HG03342 (cell line): ENCODE measurements at regions not wholly inside any gene's neighbourhood (a gene's known extent, or its start where the extent isn't known, plus 50 kb on each side); places are given as distances from the start of the nearest gene placed in this dataset.

ENCODE experiments used
- ATAC-seq: cut with Tn5 transposase; IDR thresholded peaks from one replicate; pipeline ENCODE4 v1.9.1; 2021; ENCODE audit warnings: mild to moderate bottlenecking, moderate library complexity; ENCODE audit not compliant: unreplicated experiment

DNA sequence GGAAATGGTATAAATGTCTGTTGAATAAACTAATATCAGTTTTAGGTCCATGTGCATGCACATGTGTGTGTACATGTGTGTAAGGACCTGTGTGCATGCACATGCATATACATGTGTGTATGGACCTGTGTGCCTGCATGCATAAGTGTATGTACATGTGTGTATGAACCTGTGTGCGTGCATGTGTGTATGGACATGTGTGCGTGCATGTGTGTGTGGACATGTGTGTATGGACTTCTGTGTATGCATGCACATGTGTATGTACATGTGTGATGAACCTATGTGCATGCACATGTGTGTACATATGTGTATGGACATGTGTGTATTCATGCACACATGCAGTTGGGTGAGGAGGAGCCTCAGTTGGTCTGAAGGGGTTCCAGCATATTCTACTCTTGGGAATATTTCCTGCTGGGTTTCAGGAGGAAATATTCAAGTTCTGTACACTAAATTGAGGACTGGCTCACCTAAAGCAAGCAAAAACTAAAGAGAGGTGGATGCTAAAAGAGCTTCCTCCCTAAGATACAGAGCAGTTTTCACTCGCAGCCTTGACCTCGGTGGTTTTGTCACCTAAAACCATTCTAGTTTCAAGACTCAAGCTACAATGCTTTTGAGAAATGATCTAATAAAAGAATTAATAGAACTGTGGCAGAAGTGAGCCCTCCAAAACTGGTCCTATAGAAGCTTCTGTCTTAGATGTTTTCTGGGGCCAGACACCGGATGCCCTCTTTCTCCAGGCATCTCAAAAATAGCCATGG, 742.8 kb downstream of the MAFB start:
- ATAC-seq = no peak

DNA sequence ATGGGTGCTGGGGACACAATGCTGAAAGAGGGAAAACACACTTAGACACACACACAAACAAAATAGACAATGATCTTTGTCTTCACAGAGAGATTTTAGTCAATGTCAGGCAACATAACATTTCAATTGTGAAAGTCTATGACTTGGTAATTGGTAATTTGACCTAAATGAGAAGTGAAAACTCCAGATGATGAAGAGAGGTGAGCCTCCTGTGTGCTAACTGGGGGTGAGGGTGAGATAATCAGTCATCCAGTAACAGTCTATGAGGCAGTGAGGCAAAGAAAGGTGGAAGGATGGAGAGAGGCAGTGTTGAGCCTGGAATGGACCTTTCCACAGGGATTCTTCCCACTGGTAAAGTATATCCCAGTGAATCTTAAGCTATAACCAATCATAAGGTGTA, 744.2 kb downstream of the MAFB start:
- ATAC-seq = no peak

DNA sequence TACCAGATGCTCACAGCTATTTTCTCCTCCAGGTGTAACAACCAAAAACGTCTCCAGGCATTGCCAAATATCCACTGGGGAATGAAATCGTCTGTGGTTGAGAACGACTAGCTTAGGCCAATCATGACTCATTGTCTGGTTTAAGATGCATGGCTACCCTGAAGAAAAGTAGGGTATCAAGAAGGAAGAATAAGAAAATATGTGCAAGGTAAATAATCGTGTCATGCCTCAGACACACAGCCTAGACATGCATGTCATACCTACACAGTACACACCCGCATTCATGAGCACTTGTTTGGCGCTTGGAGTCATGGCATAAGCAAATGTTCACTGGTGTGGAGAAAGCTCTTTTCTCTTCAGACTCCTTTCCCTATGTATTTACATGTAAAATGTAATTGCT, 745.7 kb downstream of the MAFB start:
- no peak for ATAC-seq

DNA sequence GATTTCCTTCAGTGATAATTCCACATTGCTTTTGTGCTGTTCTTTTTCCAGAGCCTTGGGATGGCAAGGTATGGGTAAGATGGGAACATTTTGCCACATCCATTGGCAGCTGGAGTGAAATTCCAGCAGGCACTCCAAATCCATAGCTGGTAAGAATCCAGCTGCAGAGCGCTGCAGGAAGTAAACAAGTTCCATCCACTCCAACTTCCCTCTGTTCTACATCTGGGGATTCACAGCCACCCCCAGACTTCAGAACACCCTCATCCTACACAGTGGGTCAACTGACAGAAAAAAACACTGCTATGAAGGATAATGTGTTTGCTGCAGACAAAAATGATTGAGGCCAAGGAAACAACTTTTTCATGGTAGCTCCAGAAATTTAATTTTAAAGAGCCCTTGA, 747.8 kb downstream of the MAFB start:
- ATAC-seq = no peak

DNA sequence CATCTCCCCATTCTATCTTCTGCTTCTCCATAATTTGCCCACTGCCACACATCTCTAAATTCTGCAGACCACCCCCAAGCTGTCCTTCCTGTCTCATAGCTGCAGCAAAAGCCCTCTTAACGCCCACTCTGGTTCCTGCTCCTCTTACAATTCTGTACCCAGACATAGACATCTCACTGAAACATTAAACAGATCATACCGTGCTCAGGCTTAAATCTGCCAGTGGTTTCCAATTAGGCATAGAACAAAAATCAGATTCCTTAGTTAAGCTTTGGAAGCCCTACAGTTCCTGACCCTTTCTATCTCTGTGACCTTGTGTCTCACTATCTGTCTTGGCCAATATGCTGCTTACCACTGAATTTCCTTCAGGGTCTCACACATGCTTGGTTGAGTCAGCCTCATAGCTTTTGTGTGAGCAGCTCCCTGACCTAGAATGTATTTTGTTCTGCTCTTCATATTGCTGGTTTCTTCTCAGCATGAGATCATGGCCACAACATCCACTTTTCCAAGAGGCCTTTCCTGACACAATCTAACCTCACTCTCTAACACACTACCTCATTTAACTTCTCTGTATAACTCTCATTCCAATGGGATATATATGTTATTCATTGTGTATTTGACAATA, 749.7 kb downstream of the MAFB start:
- ATAC-seq = no peak

DNA sequence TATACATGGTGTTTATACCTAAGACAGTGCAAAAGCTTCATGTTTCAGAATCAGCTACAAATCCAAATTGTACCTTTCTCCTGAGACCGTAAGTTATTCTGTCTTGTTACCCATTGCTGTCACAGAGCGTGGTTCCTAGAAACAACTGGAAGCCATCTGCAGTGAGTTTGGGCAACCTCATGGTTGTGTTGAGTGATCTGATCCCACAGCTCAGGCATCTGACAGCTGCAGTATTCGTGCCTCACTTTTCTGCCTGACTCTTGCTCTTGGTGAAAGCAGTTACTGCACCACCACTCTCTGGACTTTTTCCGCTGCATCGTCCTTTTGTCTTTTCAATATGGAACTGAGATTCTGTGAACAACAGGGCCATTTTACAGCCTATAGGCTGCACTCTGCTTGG, 752.6 kb downstream of the MAFB start:
- no peak for ATAC-seq

DNA sequence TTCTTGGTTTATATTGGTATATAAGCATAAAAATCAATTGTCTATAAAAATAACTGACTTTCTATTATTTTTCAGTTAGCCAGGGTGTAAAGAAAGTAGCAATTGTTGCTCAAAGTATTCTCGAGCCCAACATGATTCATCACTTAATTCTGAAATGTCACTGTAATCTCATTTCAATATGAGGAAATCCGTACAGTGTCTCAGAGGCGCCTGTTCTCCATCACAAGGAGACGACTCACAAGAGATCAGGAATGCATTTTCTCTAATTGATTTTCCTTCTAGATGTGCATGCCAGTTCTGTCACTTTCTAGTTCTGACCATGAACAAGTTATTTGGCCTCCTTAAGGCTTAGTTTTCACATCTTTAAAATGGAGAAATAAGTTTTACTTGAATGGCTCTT, 753.1 kb downstream of the MAFB start:
- no peak for ATAC-seq

DNA sequence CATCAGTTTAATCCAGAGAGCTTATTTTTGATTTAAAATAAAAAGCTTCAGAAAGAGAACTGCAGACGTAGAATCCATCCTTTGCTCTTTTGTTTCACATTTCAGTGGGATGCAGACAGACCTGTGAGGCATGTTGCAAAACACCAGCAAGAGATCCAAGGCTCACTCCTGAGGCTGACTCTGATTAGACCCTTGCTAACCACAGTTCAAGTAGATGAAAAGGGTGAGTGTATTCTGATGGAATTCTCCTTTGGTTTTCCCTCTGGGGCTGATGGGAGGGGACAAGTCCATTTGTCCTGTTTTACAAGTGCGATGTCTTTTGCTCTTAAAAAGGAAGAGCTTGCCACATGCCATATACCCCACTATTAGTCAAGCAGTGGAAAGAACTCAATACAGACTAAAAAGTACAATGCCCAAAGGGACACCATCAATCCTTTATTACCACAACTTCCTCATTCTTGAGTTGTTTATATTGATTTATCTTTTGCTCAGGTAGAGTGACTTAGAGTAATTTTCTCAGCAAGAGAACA, 772.7 kb downstream of the MAFB start:
- ATAC-seq = no peak

DNA sequence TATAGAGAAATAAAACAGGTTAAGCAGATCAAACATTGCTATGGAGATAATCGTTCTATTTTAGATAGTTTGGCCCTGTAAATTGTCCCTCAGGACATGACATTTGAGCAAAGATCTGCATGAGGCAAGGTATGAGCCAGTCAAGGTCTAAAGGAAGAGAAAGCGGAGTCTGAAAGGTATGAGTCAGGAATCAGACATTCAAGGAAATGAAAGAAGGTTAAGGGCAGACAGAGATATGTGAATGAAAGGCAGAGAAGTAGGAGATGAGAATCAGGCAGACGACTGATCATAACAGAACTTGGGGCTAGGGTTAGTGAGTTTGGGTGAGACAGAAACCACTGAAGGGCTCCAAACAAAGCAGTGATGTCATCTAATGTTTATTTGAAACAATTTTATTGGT, 775.8 kb downstream of the MAFB start:
- ATAC-seq = no peak

DNA sequence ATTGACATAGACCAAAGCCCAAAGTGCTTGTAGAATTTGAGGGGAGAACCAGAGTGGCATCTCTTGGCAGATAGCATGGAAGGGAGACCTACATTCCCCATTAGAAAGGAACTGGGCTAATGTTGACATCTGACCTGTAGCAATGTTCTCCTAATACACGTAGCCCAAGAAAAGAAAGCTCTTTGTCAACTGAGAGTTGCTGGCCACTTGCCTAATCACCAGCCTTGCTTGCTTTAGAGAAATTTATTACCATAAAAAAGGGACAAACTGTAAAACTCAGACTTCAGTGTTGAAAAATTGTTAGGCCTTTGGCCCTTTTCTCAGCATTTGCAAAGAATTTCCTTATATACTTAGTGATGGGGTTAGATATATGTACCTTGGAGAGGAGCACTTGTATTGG, 777.5 kb downstream of the MAFB start:
- no peak for ATAC-seq

DNA sequence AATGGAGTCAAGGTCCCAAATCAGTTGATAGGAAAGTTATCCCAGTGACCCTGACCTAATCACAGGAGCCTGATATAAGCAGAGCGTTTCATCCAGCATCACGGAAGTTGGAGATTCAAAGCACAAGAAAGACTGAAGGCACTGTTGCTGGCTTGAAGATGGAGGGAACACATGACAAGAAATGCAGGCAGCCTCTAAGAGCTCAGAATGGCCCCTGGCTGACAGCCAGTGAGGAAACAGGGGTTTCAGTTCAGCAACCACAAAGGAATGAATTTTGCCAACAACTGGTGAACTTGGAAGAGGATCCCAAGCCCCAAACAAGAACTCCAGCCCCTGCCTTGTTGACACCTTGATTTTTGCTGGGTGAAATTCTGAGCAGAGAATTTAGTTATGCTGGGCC, 778.5 kb downstream of the MAFB start:
- no peak for ATAC-seq

DNA sequence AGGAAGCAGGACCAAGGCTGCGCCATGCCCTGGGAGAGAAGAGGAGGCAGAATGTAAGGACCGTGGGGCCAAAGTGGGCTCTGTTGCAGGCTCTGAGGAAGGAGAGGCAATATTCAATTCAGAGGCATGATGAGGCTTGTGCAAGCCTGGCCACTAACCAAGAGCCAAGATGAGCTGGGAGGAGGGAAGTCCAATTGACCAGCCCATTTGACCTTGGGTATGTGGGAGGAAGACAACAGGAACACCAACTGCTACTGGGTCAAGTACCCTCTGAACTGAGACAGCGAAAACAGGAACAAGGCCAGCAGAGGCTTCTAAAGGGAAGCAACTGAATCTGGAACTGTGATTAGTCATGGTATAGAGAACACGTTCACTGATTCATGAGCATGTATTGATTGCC, 779.6 kb downstream of the MAFB start:
- ATAC-seq = no peak

DNA sequence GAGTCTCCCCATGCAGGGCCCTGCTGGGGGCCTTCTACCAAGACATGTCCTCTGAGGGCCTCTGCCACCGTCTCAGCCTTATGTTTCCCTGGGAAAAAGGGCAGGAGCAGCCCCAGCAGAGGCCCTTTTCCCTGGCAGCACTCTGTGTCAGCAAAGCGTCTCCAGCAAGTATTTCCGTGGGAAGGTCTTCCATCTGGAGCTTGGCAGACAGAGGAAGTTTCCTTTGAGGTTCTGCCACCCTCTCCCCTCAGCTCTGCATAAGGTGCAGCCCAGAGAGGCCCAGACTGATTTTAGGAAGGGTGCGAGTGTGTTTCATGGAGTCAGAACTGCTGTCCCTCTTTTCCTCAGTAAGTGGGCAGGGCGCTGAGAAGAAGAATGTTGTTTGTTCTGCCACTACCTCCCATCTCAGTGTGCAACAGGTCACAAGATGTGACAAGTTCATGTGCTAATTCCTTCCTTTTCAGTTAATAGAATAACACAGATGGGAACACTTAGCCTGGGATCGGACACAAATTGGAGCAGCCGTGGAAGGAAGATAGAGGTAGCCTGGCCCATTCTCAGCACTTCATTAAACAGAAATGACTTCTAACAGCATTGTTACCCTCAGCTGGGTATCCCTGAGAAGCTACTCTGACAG, 784.4 kb downstream of the MAFB start:
- ATAC-seq = no peak

DNA sequence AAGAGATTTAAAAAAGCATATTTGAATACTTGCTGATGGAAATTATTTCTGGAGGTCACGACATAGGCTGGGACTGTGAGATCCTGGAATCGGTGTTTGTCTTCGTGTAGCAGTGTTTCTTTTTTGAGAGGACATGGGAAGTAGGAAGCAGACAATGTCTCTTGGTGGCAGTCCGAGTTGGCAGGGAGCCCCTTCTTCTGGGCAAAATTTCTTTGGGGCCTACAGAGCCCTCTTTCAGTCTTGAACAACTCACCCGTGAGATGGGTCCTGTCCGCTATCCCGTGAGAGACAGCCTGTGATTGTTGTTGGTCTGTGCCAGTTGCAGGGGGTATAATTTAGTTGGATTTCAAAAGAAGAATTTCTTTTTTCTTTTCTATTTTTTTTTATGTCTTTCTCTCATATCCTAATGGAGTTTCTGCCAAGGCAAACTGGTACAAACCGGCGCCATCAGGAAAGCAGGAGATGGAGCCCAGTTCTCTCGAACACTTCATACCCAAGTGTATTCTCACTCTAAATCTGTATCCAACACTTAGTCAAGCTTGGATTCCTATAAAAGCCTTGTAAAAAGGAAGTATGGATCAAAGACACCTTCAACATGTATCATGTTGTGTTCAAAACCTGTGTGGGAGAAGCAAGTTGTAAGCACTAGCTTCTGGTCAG, 785.1 kb downstream of the MAFB start:
- ATAC-seq = no peak

DNA sequence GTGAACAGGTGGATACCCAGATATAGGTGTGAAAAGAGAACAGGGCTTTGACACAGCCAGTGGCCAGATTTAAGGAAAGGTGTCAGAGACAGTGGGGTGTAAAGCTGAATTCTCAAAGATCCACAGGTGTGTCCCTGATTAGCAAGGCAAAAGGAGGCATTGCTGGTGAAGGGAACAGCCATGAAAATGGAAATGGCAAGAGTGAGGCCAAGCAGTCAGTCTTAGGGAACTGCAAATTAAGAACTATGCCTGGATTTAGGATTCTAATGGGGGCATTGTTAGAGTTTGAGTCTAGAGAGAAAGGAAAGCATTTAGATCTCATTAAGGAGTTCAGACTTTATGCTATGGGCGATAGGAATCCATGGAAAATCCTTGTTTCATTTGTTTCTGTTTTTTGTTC, 789.2 kb downstream of the MAFB start:
- ATAC-seq = no peak

DNA sequence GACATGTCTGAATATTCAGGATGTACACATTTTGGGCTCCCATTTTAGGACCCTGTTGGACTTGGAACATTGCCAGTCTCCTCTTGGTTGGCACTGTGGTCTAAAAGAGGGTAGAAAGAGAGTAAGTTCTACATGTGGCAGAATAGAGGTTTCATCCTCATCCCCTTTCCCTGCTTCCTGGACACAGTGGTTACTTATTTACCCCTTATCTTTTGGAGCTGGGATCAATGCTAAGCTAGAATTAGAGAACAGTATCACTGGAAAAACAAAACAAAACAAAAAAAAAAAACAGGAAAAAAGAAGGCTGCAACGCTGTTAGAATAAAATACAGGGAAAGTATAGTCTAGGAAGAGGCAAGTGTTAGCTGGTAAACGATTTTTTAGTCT, 790.6 kb downstream of the MAFB start:
- no peak for ATAC-seq

DNA sequence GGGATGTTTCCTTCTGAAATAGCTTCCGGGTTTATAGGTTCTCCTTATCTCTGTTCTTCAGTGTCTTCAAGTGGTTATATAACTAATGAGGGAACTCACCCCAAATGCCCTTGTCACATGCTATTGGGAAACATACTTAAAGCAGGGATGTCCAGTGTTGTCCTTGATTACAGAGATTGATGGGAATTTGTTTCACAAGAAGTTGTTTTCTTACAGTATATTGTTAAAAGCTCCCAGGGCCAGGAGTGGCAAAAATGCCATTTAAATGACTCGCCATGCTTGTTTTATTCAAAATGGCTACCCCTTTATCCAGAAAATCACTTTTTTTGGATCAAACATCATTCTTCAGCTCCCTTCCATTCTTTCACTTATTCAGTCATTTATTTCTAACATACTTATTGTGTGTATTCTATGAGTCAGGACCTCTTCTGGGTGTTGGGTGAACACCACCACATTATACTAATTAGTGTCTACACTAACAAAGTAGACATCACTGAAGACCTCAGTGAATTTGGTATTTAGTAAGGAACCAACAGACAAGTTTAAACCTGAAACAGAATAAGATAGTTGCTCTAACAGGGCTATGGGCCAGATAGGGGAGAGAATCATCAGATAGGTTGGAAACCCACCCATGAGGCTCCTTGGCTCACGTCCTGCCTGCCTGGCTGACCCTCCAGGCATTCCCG, 791.1 kb downstream of the MAFB start:
- no peak for ATAC-seq

DNA sequence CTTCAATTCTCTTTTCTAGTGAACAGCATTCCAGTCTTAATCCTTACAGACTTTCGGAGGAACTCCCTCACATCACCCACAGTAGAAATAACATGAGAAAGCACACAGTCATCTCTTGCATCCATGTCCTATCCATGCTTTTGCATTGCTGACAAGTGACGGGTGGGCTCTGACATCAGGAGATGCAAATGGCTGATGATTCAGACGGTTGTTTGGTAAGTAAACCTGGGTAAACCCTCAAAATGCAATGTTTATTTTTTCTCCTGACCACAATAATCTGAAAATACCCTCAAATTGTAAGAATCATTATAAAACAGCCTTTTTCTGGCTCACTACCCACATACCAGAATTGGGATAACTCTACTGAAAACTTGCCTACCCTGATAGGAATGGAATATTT, 792.0 kb downstream of the MAFB start:
- no peak for ATAC-seq

DNA sequence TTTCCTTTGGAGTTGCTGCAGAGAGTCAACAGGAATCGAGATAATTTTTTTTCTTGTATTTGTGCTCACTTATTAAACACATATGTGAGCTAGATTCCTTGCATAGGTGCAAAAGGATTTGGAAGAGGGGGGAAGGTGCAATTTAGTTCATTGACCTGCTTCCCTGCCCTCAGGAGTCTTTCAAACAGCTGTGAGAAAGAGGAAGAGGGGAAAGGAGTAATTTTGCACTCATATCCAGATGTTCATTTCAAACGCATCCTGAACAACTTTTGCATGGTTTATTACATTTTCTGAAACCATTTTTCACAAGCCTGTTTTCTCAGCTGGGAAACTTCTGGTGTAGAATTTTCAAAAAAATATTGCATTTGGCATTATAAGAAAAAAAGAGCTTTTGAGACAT, 795.0 kb downstream of the MAFB start:
- no peak for ATAC-seq

DNA sequence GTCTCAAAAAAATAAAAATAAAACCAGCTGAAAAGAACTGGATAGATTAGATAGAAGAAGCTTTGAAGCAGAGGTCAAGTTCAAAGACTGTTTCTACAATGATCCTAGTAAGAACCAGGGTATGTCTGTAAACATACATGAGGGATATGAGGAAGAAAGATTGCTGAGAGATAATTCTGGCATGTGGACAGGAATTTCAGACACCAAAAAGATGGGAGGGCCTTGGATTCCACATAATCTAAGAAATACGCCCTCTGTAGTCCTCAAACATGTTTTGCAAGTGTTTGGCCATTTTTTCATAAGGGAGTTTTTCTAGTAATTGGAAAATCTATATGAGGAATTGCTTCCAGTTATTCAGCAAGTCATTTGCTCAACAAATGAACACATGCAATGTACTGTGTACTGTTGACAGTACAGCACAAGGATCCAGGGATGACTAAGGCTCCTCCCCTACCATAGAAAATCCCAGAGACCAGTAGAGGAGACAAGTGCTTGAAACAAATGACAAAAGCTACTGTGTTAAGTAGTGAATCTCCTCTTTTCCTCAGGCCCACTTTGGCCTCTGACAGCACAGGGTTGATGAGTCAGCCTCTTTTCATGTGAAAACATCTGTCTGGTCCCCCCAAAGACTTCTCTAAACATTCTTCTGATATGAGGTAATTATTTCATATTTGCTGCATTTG, 795.9 kb downstream of the MAFB start:
- ATAC-seq = no peak

DNA sequence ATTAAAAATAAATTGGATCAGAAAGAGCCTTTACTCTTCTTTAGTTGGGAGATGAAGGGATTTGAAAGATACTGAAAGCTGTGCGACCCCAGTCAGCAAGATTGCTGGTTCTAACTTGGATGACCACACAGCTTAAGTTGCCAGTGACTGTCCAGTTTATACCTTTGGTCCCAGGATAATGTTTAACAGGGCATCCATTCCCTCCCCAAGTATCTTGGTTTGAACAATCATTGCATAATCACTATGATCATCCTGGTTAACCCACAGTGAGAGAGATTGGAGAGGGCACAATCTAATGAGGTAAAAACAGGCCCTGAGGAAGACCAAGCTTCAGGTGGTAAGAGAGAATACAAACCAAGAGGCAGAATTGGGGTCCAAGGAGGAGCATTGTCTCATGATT, 798.3 kb downstream of the MAFB start:
- ATAC-seq = no peak
